PC-9 (cell line): ENCODE measurements at regions not wholly inside any gene's neighbourhood (a gene's known extent, or its start where the extent isn't known, plus 50 kb on each side); places are given as distances from the start of the nearest gene placed in this dataset.

Experiments used
- CTCF ChIP-seq: fragments of 200-600 bp; sonication (generic); conservative IDR thresholded peaks from 2 replicates; pipeline ENCODE4 v1.6.1; 2017; ENCODE audit warnings: mixed run types, antibody characterized with exemption, mild to moderate bottlenecking, moderate library complexity
- EZH2 ChIP-seq: fragments of 200-600 bp; sonication (generic); IDR thresholded peaks from 2 replicates; pipeline ENCODE4 v1.8.0; 2017; ENCODE audit warnings: antibody characterized with exemption, low read depth

DNA sequence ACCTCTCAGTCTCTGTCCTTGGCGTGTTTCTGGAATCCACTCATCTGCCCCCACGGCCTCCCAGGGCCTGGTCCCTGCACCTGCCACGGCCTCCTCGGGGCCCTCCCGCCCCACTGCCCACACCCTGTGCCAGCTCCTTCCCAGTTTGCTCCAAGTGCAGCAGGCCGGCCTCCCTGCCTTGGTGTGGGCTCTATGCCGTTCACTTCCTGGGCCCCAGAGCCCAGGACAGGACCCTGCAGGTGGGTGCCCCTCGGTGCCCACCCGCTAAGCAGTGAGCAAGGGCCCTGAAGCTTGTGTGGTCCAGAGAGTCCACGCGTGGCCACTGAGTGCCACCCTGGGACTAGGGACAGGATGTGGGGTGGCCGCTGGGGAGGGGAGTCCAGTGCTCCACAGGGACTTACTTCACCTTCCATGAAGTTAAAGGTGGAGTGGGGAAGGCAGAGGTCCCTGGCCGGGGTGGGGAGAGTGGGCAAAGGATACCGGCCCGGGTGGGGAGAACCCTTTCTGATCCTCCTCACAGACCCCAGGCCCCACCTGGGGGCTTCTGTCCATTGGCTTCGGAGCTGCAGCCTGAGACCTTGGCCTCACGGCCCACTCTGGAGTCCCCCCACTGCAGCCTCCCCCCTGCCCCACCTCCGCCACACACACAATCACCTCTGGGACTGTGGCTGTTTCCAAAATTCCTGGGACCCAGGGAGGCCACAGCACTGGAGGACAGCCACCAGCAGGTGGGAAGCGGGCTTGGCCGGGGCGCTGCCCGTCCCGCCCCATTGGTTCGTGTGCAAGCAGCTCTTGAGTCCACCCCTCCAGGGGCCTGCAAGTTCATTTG, 60.0 kb upstream of the NKX1-1 start:
- TF ChIP-seq CTCF (no peak), EZH2 (no peak)
